SK-N-SH treated with all-trans-retinoic acid at 6 μM for 48 hours (cell line): ENCODE measurements at regions not wholly inside any gene's neighbourhood (a gene's known extent, or its start where the extent isn't known, plus 50 kb on each side); places are given as distances from the start of the nearest gene placed in this dataset.

Source experiments
- ARNTL ChIP-seq: fragments of 450-650 bp; formaldehyde crosslinking; IDR thresholded peaks from 2 replicates; pipeline ENCODE4 v1.5.0; 2020; ENCODE audit warnings: low read depth, mild to moderate bottlenecking, moderate library complexity, borderline replicate concordance
- GLIS3 ChIP-seq: fragments of 250-450 bp; sonication (Bioruptor Pico); IDR thresholded peaks from 2 replicates; pipeline ENCODE4 v1.5.0; 2020; ENCODE audit warnings: mild to moderate bottlenecking, moderate library complexity
- ZC3H10 ChIP-seq: fragments of 250-450 bp; sonication (Bioruptor Pico); IDR thresholded peaks from 2 replicates; pipeline ENCODE4 v1.5.1; 2021; ENCODE audit warnings: mild to moderate bottlenecking, moderate library complexity
- ZFP3 ChIP-seq: fragments of 250-450 bp; sonication (Bioruptor Pico); IDR thresholded peaks from 2 replicates; pipeline ENCODE4 v1.5.0; 2020; ENCODE audit warnings: mild to moderate bottlenecking, moderate library complexity
- ZFP30 ChIP-seq: fragments of 450-650 bp; formaldehyde crosslinking; IDR thresholded peaks from 2 replicates; pipeline ENCODE4 v1.5.0; 2022; ENCODE audit warnings: mild to moderate bottlenecking, moderate library complexity
- ZNF565 ChIP-seq: fragments of 450-650 bp; formaldehyde crosslinking; conservative IDR thresholded peaks from 2 replicates; pipeline ENCODE4 v1.5.0; 2020; ENCODE audit warnings: low read depth, mild to moderate bottlenecking, moderate library complexity
- TF ChIP-seq, protein P1 (sequence below): fragments of 250-450 bp; sonication (Bioruptor Pico); IDR thresholded peaks from 2 replicates; pipeline ENCODE4 v1.5.1; 2020; ENCODE audit warnings: low read depth, mild to moderate bottlenecking, moderate library complexity
- TF ChIP-seq, protein P2 (sequence below): fragments of 250-450 bp; sonication (Bioruptor Pico); IDR thresholded peaks from 2 replicates; pipeline ENCODE4 v1.5.0; 2020; ENCODE audit warnings: mild to moderate bottlenecking, moderate library complexity

DNA sequence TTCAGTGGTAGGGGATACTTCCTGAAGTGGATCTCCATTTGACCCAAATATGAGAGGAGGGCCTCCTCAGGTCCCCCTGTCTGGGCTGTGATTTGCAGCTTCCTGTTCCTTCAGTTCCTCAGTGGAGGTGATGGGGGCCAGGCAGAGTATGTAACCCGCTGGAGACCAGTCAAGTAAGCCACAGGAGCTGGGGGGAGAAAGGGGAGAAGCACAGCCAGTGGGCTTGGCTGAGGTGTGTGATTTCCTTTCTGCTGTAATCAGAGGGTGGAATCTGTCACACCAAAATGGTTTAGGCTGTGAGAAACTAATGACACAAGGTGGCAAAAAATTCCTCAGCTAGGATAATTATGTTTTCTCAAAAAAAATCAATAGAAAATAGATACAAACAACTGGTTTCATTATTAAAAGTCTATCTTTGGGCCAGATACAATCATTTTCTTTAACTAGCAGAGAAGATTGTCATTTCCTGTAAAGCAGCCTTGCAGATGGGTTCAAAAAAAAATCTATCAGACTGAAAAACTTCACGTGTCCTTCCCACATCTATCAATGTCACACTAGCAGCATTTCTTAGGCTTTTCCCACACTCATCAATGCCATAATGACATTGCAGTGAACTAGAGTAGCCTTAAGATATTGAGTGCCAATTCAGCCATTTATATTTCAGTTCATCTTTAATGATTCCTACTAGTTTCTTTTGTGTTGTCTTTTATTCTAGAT lies 1660.3 kb downstream of the EFNB2 start:
- TF ChIP-seq ARNTL (CRISPR knock-in tag) = no peak
- TF ChIP-seq, protein P1, sequence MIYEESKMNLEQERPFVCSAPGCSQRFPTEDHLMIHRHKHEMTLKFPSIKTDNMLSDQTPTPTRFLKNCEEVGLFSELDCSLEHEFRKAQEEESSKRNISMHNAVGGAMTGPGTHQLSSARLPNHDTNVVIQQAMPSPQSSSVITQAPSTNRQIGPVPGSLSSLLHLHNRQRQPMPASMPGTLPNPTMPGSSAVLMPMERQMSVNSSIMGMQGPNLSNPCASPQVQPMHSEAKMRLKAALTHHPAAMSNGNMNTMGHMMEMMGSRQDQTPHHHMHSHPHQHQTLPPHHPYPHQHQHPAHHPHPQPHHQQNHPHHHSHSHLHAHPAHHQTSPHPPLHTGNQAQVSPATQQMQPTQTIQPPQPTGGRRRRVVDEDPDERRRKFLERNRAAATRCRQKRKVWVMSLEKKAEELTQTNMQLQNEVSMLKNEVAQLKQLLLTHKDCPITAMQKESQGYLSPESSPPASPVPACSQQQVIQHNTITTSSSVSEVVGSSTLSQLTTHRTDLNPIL (CRISPR knock-in tag) = no peak
- no peak for TF ChIP-seq ZNF565 (CRISPR knock-in tag)
- TF ChIP-seq GLIS3 = no peak
- no peak for TF ChIP-seq ZC3H10 (CRISPR knock-in tag)
- TF ChIP-seq ZFP3 (CRISPR knock-in tag) = no peak
- TF ChIP-seq ZFP30 = no peak
- TF ChIP-seq, protein P2, sequence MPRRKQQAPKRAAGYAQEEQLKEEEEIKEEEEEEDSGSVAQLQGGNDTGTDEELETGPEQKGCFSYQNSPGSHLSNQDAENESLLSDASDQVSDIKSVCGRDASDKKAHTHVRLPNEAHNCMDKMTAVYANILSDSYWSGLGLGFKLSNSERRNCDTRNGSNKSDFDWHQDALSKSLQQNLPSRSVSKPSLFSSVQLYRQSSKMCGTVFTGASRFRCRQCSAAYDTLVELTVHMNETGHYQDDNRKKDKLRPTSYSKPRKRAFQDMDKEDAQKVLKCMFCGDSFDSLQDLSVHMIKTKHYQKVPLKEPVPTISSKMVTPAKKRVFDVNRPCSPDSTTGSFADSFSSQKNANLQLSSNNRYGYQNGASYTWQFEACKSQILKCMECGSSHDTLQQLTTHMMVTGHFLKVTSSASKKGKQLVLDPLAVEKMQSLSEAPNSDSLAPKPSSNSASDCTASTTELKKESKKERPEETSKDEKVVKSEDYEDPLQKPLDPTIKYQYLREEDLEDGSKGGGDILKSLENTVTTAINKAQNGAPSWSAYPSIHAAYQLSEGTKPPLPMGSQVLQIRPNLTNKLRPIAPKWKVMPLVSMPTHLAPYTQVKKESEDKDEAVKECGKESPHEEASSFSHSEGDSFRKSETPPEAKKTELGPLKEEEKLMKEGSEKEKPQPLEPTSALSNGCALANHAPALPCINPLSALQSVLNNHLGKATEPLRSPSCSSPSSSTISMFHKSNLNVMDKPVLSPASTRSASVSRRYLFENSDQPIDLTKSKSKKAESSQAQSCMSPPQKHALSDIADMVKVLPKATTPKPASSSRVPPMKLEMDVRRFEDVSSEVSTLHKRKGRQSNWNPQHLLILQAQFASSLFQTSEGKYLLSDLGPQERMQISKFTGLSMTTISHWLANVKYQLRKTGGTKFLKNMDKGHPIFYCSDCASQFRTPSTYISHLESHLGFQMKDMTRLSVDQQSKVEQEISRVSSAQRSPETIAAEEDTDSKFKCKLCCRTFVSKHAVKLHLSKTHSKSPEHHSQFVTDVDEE (CRISPR knock-in tag) = no peak
